Loucy (cell line): ENCODE measurements at regions not wholly inside any gene's neighbourhood (a gene's known extent, or its start where the extent isn't known, plus 50 kb on each side); places are given as distances from the start of the nearest gene placed in this dataset.
A peak's percentile ranks its signal among the peaks of the same experiment; 100 is the strongest.

ENCODE experiments used
- H2AFZ ChIP-seq: fragments of 200-600 bp; sonication (generic); 2 replicates; pipeline ENCODE4 v1.6.0; 2016; ENCODE audit warnings: antibody characterized with exemption, mild to moderate bottlenecking, low read length, moderate library complexity
- H3F3A ChIP-seq: fragments of 200-600 bp; 2 replicates; pipeline ENCODE4 v1.6.0; 2016; ENCODE audit warnings: antibody characterized with exemption, low read depth, mild to moderate bottlenecking
- H3K27me3 ChIP-seq: fragments of 200-600 bp; sonication (generic); 2 replicates; pipeline ENCODE4 v1.6.1; 2014; ENCODE audit warnings: low read length, mild to moderate bottlenecking; ENCODE audit not compliant: insufficient read depth, poor library complexity, severe bottlenecking
- H3K36me3 ChIP-seq: fragments of 200-600 bp; sonication (generic); 2 replicates; pipeline ENCODE4 v1.6.1; 2016; ENCODE audit warnings: low read length; ENCODE audit not compliant: insufficient read depth
- H3K4me1 ChIP-seq: fragments of 200-600 bp; sonication (generic); 2 replicates; pipeline ENCODE4 v1.5.1; 2014; ENCODE audit warnings: low read length, mild to moderate bottlenecking; ENCODE audit not compliant: insufficient read depth, poor library complexity, severe bottlenecking
- H3K4me2 ChIP-seq: fragments of 200-600 bp; sonication (generic); 2 replicates; pipeline ENCODE4 v1.6.0; 2014; ENCODE audit warnings: antibody characterized with exemption, low read length, low read depth, mild to moderate bottlenecking; ENCODE audit not compliant: poor library complexity, severe bottlenecking
- H3K4me3 ChIP-seq: fragments of 200-600 bp; sonication (generic); 2 replicates; pipeline ENCODE4 v1.5.1; 2014; ENCODE audit warnings: low read length, mild to moderate bottlenecking, mixed read lengths; ENCODE audit not compliant: poor library complexity, severe bottlenecking
- H3K79me2 ChIP-seq: fragments of 200-600 bp; sonication (generic); 2 replicates; pipeline ENCODE4 v1.6.1; 2014; ENCODE audit warnings: low read length; ENCODE audit not compliant: insufficient read depth
- H3K9ac ChIP-seq: fragments of 200-600 bp; sonication (generic); 2 replicates; pipeline ENCODE4 v1.6.0; 2014; ENCODE audit warnings: mild to moderate bottlenecking, low read depth, low read length, moderate library complexity; ENCODE audit not compliant: poor library complexity, severe bottlenecking
- H3K9me2 ChIP-seq: fragments of 200-600 bp; sonication (generic); replicated peaks from 2 replicates; pipeline ENCODE4 v1.6.1; 2016; ENCODE audit warnings: low read depth, low read length, mixed read lengths
- H3K9me3 ChIP-seq: fragments of 200-600 bp; sonication (generic); 2 replicates; pipeline ENCODE4 v1.6.1; 2014; ENCODE audit warnings: mild to moderate bottlenecking, antibody characterized with exemption, low read length, low read depth; ENCODE audit not compliant: insufficient read depth
- H4K20me1 ChIP-seq: fragments of 200-600 bp; sonication (generic); 2 replicates; pipeline ENCODE4 v1.6.0; 2014; ENCODE audit warnings: antibody characterized with exemption, low read length, mild to moderate bottlenecking; ENCODE audit not compliant: insufficient read depth, poor library complexity, severe bottlenecking
- EZH2phosphoT487 ChIP-seq: fragments of 200-600 bp; IDR thresholded peaks from 2 replicates; pipeline ENCODE4 v1.6.1; 2018; ENCODE audit warnings: antibody characterized with exemption, mild to moderate bottlenecking, moderate library complexity, borderline replicate concordance
- TF ChIP-seq, protein P1 (sequence below): fragments of 200-600 bp; sonication (generic); conservative IDR thresholded peaks from 2 replicates; pipeline ENCODE4 v1.5.1; 2014; ENCODE audit warnings: mild to moderate bottlenecking, antibody characterized with exemption, low read length

DNA sequence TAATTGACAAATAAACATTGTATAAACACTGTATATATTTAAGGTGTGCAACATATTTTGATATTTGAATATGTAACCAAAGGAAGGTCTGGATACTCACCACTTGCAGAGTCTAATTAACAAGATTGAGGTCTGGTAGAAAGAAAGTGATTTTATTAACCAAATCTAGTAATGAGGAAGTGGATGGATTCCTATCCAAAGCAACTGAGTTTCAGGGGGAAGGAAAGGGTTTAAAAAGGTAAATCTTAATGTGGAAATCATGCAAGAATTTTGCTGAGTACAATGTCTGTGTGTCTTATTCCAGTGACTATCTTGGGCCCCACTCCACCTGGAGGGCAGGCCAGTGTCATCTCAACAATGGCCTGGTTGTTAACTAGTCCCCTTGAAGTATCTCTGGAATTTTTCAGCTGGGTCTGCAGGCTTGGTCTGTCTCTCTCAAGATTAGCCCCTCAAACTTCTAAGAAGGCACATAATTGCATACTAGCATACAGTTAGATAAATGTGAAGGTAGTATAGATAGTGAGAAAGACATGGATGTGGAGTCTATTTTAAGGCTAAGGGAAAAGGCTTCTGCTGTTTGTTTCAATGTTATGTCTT lies 262.7 kb upstream of the RGS18 start:
- H3K9ac ChIP-seq, result no peak overlapping the region
- H3F3A ChIP-seq, result no peaks in the 10 kb centered on the region
- H3K36me3 ChIP-seq, result no peaks in the 10 kb centered on the region
- H3K9me2 ChIP-seq, result no peaks in the 10 kb centered on the region
- H3K79me2 ChIP-seq, result no peaks in the 10 kb centered on the region
- TF ChIP-seq EZH2phosphoT487, result no peak
- H2AFZ ChIP-seq, result peak overlapping the region; percentile 11; the same call in 1 of the 2 replicates
- no peaks in the 10 kb centered on the region for H3K27me3 ChIP-seq
- H3K4me2 ChIP-seq, result no peak overlapping the region
- no peaks in the 10 kb centered on the region for H3K4me1 ChIP-seq
- H3K9me3 ChIP-seq, result no peaks in the 10 kb centered on the region
- H4K20me1 ChIP-seq, result no peaks in the 10 kb centered on the region
- H3K4me3 ChIP-seq, result no peak overlapping the region

DNA sequence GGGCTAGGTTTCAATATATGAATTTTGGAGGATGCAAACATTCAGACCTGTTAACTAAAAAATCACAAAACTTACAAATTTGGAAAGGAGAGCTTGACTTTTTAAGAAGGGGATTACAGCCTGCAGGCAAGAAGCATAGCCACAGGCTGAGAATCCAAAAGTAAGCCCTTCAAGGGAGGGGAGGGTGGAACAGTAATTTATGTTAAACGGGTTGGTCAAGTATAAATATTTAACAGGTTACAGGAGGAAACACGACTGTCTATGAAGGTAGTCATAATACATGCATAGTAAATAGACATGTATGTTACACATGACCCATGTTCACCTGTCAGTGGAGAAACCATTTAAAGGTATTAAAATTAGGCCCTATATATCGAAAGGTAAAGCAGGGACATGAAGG lies 261.1 kb upstream of the RGS18 start:
- no peaks in the 10 kb centered on the region for H4K20me1 ChIP-seq
- no peaks in the 10 kb centered on the region for H3K79me2 ChIP-seq
- H2AFZ ChIP-seq, result no peak overlapping the region
- no peaks in the 10 kb centered on the region for H3K36me3 ChIP-seq
- H3K4me1 ChIP-seq, result no peaks in the 10 kb centered on the region
- no peak overlapping the region for H3K4me2 ChIP-seq
- H3K9ac ChIP-seq, result no peak overlapping the region
- H3F3A ChIP-seq, result no peaks in the 10 kb centered on the region
- no peaks in the 10 kb centered on the region for H3K27me3 ChIP-seq
- no peak overlapping the region for H3K4me3 ChIP-seq
- H3K9me3 ChIP-seq, result no peaks in the 10 kb centered on the region
- no peaks in the 10 kb centered on the region for H3K9me2 ChIP-seq
- TF ChIP-seq, protein P1, sequence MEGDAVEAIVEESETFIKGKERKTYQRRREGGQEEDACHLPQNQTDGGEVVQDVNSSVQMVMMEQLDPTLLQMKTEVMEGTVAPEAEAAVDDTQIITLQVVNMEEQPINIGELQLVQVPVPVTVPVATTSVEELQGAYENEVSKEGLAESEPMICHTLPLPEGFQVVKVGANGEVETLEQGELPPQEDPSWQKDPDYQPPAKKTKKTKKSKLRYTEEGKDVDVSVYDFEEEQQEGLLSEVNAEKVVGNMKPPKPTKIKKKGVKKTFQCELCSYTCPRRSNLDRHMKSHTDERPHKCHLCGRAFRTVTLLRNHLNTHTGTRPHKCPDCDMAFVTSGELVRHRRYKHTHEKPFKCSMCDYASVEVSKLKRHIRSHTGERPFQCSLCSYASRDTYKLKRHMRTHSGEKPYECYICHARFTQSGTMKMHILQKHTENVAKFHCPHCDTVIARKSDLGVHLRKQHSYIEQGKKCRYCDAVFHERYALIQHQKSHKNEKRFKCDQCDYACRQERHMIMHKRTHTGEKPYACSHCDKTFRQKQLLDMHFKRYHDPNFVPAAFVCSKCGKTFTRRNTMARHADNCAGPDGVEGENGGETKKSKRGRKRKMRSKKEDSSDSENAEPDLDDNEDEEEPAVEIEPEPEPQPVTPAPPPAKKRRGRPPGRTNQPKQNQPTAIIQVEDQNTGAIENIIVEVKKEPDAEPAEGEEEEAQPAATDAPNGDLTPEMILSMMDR, result no peak
- no peak for TF ChIP-seq EZH2phosphoT487

- Histone ChIP-seq H3K4me2 (no peak overlapping the region), H4K20me1 (no peaks in the 10 kb centered on the region), H2AFZ (no peak overlapping the region), H3K9me3 (no peaks in the 10 kb centered on the region), H3K79me2 (no peaks in the 10 kb centered on the region), H3K36me3 (no peaks in the 10 kb centered on the region), H3K4me1 (peaks cover 5% of the 10 kb centered on the region), H3K4me3 (no peak overlapping the region), H3K9me2 (no peaks in the 10 kb centered on the region), H3K9ac (no peak overlapping the region), H3F3A (no peaks in the 10 kb centered on the region), H3K27me3 (no peaks in the 10 kb centered on the region)
- TF ChIP-seq, protein P1, result no peak
- TF ChIP-seq EZH2phosphoT487, result no peak
Measured at GRCh38 chr1:191901651-191902050, 256.6 kb upstream of the RGS18 start.

DNA sequence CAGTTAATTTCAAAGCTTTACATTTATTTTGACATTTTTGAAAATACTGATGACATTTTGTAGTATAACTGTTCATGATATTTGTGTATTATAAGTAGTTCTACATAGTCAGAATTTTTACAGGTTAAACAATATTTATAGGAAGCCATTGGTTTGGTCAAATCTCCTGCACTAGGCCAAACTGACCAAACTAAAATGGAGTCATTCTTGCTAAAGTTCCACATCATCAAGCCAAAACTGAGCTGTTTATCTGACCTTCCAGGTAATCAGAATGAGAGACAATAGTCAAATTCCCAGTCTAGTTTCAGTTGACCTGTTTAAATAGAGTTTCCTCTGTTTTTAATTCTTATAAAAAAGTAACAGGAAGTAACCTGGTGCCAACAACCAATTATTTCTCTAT lies 253.3 kb upstream of the RGS18 start:
- TF ChIP-seq, protein P1, result no peak
- no peak for TF ChIP-seq EZH2phosphoT487
- Histone ChIP-seq H3K27me3 (no peaks in the 10 kb centered on the region), H3K9ac (no peak overlapping the region), H3K4me3 (no peak overlapping the region), H2AFZ (peak overlapping the region; percentile 57; the same call in 1 of the 2 replicates), H4K20me1 (no peaks in the 10 kb centered on the region), H3F3A (no peaks in the 10 kb centered on the region), H3K79me2 (no peaks in the 10 kb centered on the region), H3K4me2 (no peak overlapping the region), H3K4me1 (peaks cover 5% of the 10 kb centered on the region), H3K9me2 (no peaks in the 10 kb centered on the region), H3K36me3 (no peaks in the 10 kb centered on the region), H3K9me3 (no peaks in the 10 kb centered on the region; the same call in 1 of the 2 replicates)
